Mesodermal cell (in vitro differentiated cells): ENCODE measurements at regions not wholly inside any gene's neighbourhood (a gene's known extent, or its start where the extent isn't known, plus 50 kb on each side); places are given as distances from the start of the nearest gene placed in this dataset.

ENCODE experiments used
- H3K27ac ChIP-seq: 2 replicates; pipeline ENCODE4 v1.7.0; 2013; ENCODE audit warnings: mild to moderate bottlenecking, low read depth, low read length, moderate library complexity; ENCODE audit not compliant: severe bottlenecking
- H3K36me3 ChIP-seq: 2 replicates; pipeline ENCODE4 v1.7.1; 2013; ENCODE audit warnings: mild to moderate bottlenecking, low read length, moderate library complexity; ENCODE audit not compliant: control insufficient read depth, insufficient read depth
- H3K4me1 ChIP-seq: one replicate; pipeline ENCODE4 v1.7.1; 2013; ENCODE audit warnings: mild to moderate bottlenecking, low read length; ENCODE audit not compliant: insufficient read depth, control insufficient read depth, poor library complexity, severe bottlenecking
- H3K4me3 ChIP-seq: 2 replicates; pipeline ENCODE4 v1.7.0; 2013; ENCODE audit warnings: low read length, control low read depth, mild to moderate bottlenecking; ENCODE audit not compliant: insufficient read depth, poor library complexity, severe bottlenecking; ENCODE audit errors: extremely low read depth
- H3K9me3 ChIP-seq: 2 replicates; pipeline ENCODE4 v1.7.1; 2013; ENCODE audit warnings: mild to moderate bottlenecking, low read length, moderate library complexity; ENCODE audit not compliant: control insufficient read depth
- WGBS, 2 experiments: methylation state at CpG; one replicate each; pipeline ENCODE4 v1.1.5; 2013; ENCODE audit warnings: missing lambda C conversion rate in 2 of 2; ENCODE audit not compliant: insufficient coverage in 2 of 2; 5-methylcytosine and 5-hydroxymethylcytosine counted together

DNA sequence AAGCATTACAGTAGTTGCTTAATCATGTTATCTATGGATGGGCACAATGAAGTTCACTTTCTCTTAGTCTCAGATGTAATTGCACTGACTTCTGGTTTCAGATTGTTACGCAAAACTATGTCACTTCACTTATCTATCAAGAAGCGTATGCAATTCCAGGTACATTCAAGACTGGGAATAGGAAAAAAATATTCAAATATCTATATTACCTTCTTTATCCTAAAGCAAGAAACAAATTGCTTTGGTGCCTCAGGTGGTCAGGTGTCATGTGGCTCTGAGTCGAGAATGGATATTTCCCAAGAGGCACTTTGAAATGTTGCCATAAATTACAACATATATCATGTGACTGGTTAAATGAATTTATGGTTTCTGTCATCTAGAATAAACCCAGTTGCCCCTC lies 318.6 kb downstream of the SS18 start:
- no CpG with 5 or more reads among the region's 3 CpGs for WGBS, 2 experiments
- Histone ChIP-seq H3K4me1 (no peaks in the 10 kb centered on the region), H3K27ac (no peak overlapping the region)

GRCh38 chr18:25764777-25765176 lies 325.6 kb downstream of the SS18 start:
- H3K36me3 ChIP-seq: no peaks in the 10 kb centered on the region
- 80 to 86% methylated on average over 1 to 2 of the region's 4 CpGs for WGBS, 2 experiments
- no peak overlapping the region for H3K27ac ChIP-seq
- no peak overlapping the region for H3K4me3 ChIP-seq
- H3K4me1 ChIP-seq: no peaks in the 10 kb centered on the region
- no peaks in the 10 kb centered on the region for H3K9me3 ChIP-seq

More for the DNA sequence above, 318.6 kb downstream of the SS18 start:
- no peaks in the 10 kb centered on the region for H3K9me3 ChIP-seq
- H3K36me3 ChIP-seq: no peaks in the 10 kb centered on the region
- no peak overlapping the region for H3K4me3 ChIP-seq

DNA sequence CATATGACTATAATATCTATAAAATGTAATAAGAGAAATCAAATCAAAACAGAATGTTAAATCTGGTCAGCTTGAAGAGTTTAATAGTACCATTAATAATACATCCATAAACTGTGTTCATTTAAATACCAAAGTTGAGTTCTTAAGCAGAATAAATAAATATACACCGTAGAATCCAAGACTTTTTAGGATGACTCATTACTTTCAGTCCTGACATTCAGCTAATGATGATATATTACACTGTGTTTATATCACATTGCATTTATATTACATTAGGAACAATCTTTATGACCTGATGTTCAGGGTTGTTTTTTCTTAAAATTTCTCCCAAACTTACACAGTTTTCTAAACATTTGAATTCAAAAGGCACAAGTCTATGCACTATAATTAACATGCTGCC lies 331.3 kb downstream of the SS18 start:
- H3K36me3 ChIP-seq: no peaks in the 10 kb centered on the region
- H3K27ac ChIP-seq: no peak overlapping the region
- WGBS, 2 experiments: no CpG with 5 or more reads among the region's 1 CpG
- H3K9me3 ChIP-seq: no peaks in the 10 kb centered on the region
- no peak overlapping the region for H3K4me3 ChIP-seq
- no peaks in the 10 kb centered on the region for H3K4me1 ChIP-seq

GRCh38 chr18:25743646-25744151 lies 346.7 kb downstream of the SS18 start:
- H3K27ac ChIP-seq: no peak overlapping the region
- H3K4me1 ChIP-seq: no peaks in the 10 kb centered on the region
- H3K4me3 ChIP-seq: no peak overlapping the region
- H3K9me3 ChIP-seq: no peaks in the 10 kb centered on the region
- no peaks in the 10 kb centered on the region for H3K36me3 ChIP-seq
- 54 to 71% methylated on average over 6 to 7 of the region's 7 CpGs for WGBS, 2 experiments

DNA sequence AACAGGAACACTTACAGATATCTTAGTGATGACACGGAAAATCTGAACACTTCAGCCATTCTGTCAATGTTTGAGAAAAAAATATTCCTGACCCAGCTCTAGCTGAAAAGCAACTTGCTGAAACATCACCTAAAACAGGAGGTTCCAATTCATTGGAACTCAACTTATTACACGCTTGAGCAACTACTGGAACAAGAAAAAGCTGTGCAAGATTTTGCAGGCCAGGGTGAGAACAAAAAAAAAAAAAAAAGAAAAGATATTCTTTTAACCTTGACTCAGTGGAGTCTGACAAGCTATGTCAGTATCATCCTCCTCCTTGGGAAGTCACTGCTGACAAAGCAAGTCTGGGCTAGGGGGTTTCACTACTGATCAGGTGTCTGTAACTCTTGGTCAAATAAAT lies 351.0 kb downstream of the SS18 start:
- H3K27ac ChIP-seq: no peak overlapping the region
- H3K36me3 ChIP-seq: no peaks in the 10 kb centered on the region
- H3K9me3 ChIP-seq: no peaks in the 10 kb centered on the region
- H3K4me3 ChIP-seq: no peak overlapping the region
- 100% methylated on average over 1 of the region's 2 CpGs for WGBS, 2 experiments
- peaks cover 7% of the 10 kb centered on the region for H3K4me1 ChIP-seq

- no peak overlapping the region for H3K4me3 ChIP-seq
- no peaks in the 10 kb centered on the region for H3K36me3 ChIP-seq
- peaks cover 7% of the 10 kb centered on the region for H3K4me1 ChIP-seq
- WGBS, 2 experiments: 76 to 100% methylated on average over 2 to 3 of the region's 7 CpGs
- H3K9me3 ChIP-seq: no peaks in the 10 kb centered on the region
- peak overlapping the region; percentile 32 for H3K27ac ChIP-seq
These were observed 352.6 kb downstream of the SS18 start for GRCh38 chr18:25737710-25738311.

- 91% methylated on average over 5 of the region's 5 CpGs; no CpG with 5 or more reads in 1 of the 2 experiments for WGBS, 2 experiments
- no peak overlapping the region for H3K4me3 ChIP-seq
- H3K27ac ChIP-seq: no peak overlapping the region
- H3K4me1 ChIP-seq: peaks cover 7% of the 10 kb centered on the region
- H3K36me3 ChIP-seq: no peaks in the 10 kb centered on the region
- no peaks in the 10 kb centered on the region for H3K9me3 ChIP-seq
These were observed 353.9 kb downstream of the SS18 start for GRCh38 chr18:25736516-25736915.

DNA sequence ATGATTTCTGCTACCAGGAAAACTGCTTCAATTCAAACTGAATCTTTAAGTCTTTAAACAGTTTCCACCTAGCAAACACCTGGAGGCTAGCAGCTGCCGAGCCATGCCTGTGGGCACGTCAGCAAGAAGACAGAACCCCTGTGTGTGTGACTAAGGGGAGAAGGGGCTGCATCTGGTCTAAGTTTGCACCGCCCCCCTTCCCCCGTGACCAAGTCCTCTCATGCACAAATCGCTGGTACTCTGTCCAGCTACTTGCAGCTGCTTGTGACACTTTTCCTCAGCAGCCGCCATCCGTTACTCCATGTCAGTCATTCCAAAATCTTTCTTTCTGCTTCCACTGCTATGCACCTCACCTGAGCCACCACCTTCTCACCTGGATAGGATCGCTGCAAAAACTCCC lies 355.0 kb downstream of the SS18 start:
- Histone ChIP-seq H3K36me3 (no peaks in the 10 kb centered on the region), H3K9me3 (no peaks in the 10 kb centered on the region), H3K4me1 (peaks cover 7% of the 10 kb centered on the region), H3K27ac (no peak overlapping the region), H3K4me3 (no peak overlapping the region)
- 89 to 92% methylated on average over 3 to 6 of the region's 8 CpGs for WGBS, 2 experiments

DNA sequence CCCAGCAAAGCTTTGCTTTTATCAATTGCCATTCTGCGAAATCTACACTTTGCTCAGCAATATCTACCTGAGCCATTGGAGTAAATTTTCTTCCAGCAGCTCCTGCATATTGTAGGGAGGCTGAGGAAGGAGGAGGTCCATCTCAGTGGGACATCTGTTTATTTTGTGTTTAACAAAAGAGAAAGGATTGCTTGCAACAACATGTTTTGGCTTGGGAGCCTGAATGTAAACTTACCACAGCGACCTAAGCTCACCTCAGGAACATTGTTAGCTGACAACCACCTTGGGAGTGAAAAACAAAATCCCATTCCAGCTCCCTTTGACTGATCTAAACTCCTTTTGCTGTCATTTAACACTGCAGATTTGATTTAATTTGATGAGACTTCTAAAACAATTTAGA lies 356.1 kb downstream of the SS18 start:
- H3K27ac ChIP-seq: no peak overlapping the region
- WGBS, 2 experiments: 0% methylated on average over 1 of the region's 2 CpGs; no CpG with 5 or more reads in 1 of the 2 experiments
- H3K9me3 ChIP-seq: no peaks in the 10 kb centered on the region
- no peaks in the 10 kb centered on the region for H3K36me3 ChIP-seq
- H3K4me3 ChIP-seq: no peak overlapping the region
- H3K4me1 ChIP-seq: peaks cover 7% of the 10 kb centered on the region

DNA sequence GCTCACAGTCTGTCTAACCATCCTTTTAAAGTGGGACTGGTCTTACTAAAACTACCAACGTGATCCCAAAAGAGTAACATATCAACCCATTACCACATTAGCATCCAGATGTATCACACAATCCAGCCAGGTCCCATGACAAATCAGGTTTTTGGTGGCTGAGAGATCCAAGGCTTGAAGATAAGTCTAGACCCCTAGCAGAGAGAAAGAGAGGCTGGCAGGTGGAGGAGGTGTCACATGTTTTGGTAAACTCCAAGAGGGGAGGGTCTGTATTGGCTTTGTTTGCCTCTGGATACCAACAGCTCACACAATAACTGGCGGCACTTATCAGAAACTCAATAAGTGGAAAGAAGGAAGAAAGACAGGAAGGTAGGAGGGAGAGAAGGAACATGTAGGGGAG lies 357.6 kb downstream of the SS18 start:
- WGBS, 2 experiments: 100% methylated on average over 1 of the region's 2 CpGs; no CpG with 5 or more reads in 1 of the 2 experiments
- Histone ChIP-seq H3K9me3 (no peaks in the 10 kb centered on the region), H3K4me1 (peaks cover 7% of the 10 kb centered on the region), H3K27ac (no peak overlapping the region), H3K36me3 (no peaks in the 10 kb centered on the region), H3K4me3 (no peak overlapping the region)

- no peaks in the 10 kb centered on the region for H3K36me3 ChIP-seq
- WGBS, 2 experiments: 78 to 100% methylated on average over 1 of the region's 1 CpG
- no peak overlapping the region for H3K4me3 ChIP-seq
- no peak overlapping the region for H3K27ac ChIP-seq
- H3K9me3 ChIP-seq: no peaks in the 10 kb centered on the region
- peaks cover 3% of the 10 kb centered on the region for H3K4me1 ChIP-seq
These were observed 361.3 kb downstream of the SS18 start for GRCh38 chr18:25729072-25729471.
